ENCODE measurements at regions not wholly inside any gene's neighbourhood (a gene's known extent, or its start where the extent isn't known, plus 50 kb on each side); places are given as distances from the start of the nearest gene placed in this dataset.

GRCh38 chr1:221416142-221416541, 325.7 kb downstream of the DUSP10 start:
- 97% methylated on average over 4 of the region's 4 CpGs for WGBS

GRCh38 chr1:221416723-221417122, 325.2 kb downstream of the DUSP10 start:
- Histone ChIP-seq H3K36me3 (ENCODE audit: control insufficient read depth in 2 of 2, insufficient read depth in 2 of 2, low read length in 1 of 2) (no peaks in the 10 kb centered on the region), H3K4me1 (ENCODE audit: control insufficient read depth in 2 of 2, insufficient read depth in 2 of 2, low read length in 2 of 2) (no peaks in the 10 kb centered on the region), H3K9me3 (ENCODE audit: control insufficient read depth in 2 of 2, insufficient read depth in 1 of 2, low read length in 1 of 2) (no peaks in the 10 kb centered on the region), H3K4me3 (ENCODE audit: low read length in 2 of 2) (no peak overlapping the region), H3K27ac (ENCODE audit: low read depth in 1 of 2, low read length in 1 of 2) (no peak overlapping the region), H3K27me3 (ENCODE audit: control insufficient read depth in 2 of 2, insufficient read depth in 1 of 2, low read length in 1 of 2) (no peaks in the 10 kb centered on the region)
- no peak for DNase-seq (ENCODE audit: low read depth in 6 of 9, low spot score in 9 of 9)

More at GRCh38 chr1:221416142-221416541, 325.7 kb downstream of the DUSP10 start:
- H3K4me3 ChIP-seq (ENCODE audit: low read length in 2 of 2) = no peak overlapping the region
- no peaks in the 10 kb centered on the region for H3K27me3 ChIP-seq (ENCODE audit: control insufficient read depth in 2 of 2, insufficient read depth in 1 of 2, low read length in 1 of 2)
- no peak overlapping the region for H3K27ac ChIP-seq (ENCODE audit: low read depth in 1 of 2, low read length in 1 of 2)
- no peaks in the 10 kb centered on the region for H3K36me3 ChIP-seq (ENCODE audit: control insufficient read depth in 2 of 2, insufficient read depth in 2 of 2, low read length in 1 of 2)
- H3K9me3 ChIP-seq (ENCODE audit: control insufficient read depth in 2 of 2, insufficient read depth in 1 of 2, low read length in 1 of 2) = no peaks in the 10 kb centered on the region
- H3K4me1 ChIP-seq (ENCODE audit: control insufficient read depth in 2 of 2, insufficient read depth in 2 of 2, low read length in 2 of 2) = no peaks in the 10 kb centered on the region
- no peak for DNase-seq (ENCODE audit: low read depth in 6 of 9, low spot score in 9 of 9)

- Histone ChIP-seq H3K4me3 (ENCODE audit: low read length in 2 of 2) (no peak overlapping the region), H3K36me3 (ENCODE audit: control insufficient read depth in 2 of 2, insufficient read depth in 2 of 2, low read length in 1 of 2) (no peaks in the 10 kb centered on the region), H3K27ac (ENCODE audit: low read depth in 1 of 2, low read length in 1 of 2) (no peak overlapping the region), H3K4me1 (ENCODE audit: control insufficient read depth in 2 of 2, insufficient read depth in 2 of 2, low read length in 2 of 2) (no peaks in the 10 kb centered on the region), H3K27me3 (ENCODE audit: control insufficient read depth in 2 of 2, insufficient read depth in 1 of 2, low read length in 1 of 2) (no peaks in the 10 kb centered on the region), H3K9me3 (ENCODE audit: control insufficient read depth in 2 of 2, insufficient read depth in 1 of 2, low read length in 1 of 2) (no peaks in the 10 kb centered on the region)
- 93% methylated on average over 1 of the region's 1 CpG for WGBS
- DNase-seq (ENCODE audit: low read depth in 6 of 9, low spot score in 9 of 9) = no peak
Measured at GRCh38 chr1:221418346-221418745, 323.5 kb downstream of the DUSP10 start.

DNA sequence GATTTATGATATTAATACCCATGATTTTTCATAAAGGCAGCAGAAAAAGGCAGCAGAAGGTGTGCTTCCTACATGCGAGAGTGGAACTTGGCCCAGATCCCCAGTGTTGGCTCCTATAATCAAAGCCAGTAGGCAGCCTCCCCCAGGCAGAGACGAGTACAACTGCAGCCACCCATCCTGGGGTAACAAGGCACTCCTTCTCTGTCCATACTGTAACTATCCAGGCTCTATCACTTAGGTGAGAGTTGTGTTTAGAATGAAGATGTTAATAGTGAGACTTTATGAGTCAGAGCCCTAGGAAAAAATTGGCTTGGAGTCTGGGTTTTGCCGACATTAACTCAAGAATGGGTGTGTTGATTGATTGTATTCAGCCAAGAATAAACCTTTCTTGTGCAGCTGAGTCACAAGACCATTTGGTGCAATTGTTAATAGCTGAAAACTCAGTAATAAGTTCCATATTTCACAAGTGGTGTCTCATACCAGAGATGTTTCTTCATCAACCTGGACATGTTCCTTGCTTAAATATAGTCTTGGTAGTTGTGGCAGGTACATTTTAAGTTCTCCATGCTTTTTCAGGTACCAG, 322.3 kb downstream of the DUSP10 start:
- WGBS = 96% methylated on average over 3 of the region's 3 CpGs
- Histone ChIP-seq H3K4me1 (ENCODE audit: control insufficient read depth in 2 of 2, insufficient read depth in 2 of 2, low read length in 2 of 2) (no peaks in the 10 kb centered on the region), H3K27ac (ENCODE audit: low read depth in 1 of 2, low read length in 1 of 2) (no peak overlapping the region)

DNA sequence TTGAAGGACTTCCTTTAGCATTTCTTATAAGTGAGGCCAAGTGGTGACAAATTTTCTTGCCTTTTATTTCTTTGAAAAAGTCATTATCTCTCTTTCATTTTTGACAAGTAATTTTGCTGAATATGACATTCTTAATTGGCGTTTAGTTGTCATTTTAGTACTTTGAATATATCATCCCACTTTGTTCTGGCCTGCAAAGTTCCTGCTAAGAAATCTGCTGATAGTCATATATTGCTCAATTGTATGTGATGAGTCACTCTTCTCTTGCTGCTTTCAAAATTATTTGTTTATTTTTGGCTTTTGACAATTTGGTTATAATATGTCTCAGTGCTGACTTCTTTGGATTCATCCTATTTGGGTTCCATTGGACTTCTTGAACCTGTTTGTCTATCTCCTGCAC, 312.6 kb downstream of the DUSP10 start:
- DNase-seq (ENCODE audit: low read depth in 6 of 9, low spot score in 9 of 9) = no peak
- Histone ChIP-seq H3K27me3 (ENCODE audit: control insufficient read depth in 2 of 2, insufficient read depth in 1 of 2, low read length in 1 of 2) (no peaks in the 10 kb centered on the region), H3K4me3 (ENCODE audit: low read length in 2 of 2) (no peak overlapping the region), H3K9me3 (ENCODE audit: control insufficient read depth in 2 of 2, insufficient read depth in 1 of 2, low read length in 1 of 2) (no peaks in the 10 kb centered on the region), H3K27ac (ENCODE audit: low read depth in 1 of 2, low read length in 1 of 2) (no peak overlapping the region), H3K4me1 (ENCODE audit: control insufficient read depth in 2 of 2, insufficient read depth in 2 of 2, low read length in 2 of 2) (no peaks in the 10 kb centered on the region), H3K36me3 (ENCODE audit: control insufficient read depth in 2 of 2, insufficient read depth in 2 of 2, low read length in 1 of 2) (no peaks in the 10 kb centered on the region)
- 53% methylated on average over 1 of the region's 1 CpG for WGBS

More for the DNA sequence above, 322.3 kb downstream of the DUSP10 start:
- DNase-seq (ENCODE audit: low read depth in 6 of 9, low spot score in 9 of 9) = no peak
- no peaks in the 10 kb centered on the region for H3K9me3 ChIP-seq (ENCODE audit: control insufficient read depth in 2 of 2, insufficient read depth in 1 of 2, low read length in 1 of 2)
- no peaks in the 10 kb centered on the region for H3K27me3 ChIP-seq (ENCODE audit: control insufficient read depth in 2 of 2, insufficient read depth in 1 of 2, low read length in 1 of 2)
- H3K4me3 ChIP-seq (ENCODE audit: low read length in 2 of 2) = no peak overlapping the region
- H3K36me3 ChIP-seq (ENCODE audit: control insufficient read depth in 2 of 2, insufficient read depth in 2 of 2, low read length in 1 of 2) = no peaks in the 10 kb centered on the region

DNA sequence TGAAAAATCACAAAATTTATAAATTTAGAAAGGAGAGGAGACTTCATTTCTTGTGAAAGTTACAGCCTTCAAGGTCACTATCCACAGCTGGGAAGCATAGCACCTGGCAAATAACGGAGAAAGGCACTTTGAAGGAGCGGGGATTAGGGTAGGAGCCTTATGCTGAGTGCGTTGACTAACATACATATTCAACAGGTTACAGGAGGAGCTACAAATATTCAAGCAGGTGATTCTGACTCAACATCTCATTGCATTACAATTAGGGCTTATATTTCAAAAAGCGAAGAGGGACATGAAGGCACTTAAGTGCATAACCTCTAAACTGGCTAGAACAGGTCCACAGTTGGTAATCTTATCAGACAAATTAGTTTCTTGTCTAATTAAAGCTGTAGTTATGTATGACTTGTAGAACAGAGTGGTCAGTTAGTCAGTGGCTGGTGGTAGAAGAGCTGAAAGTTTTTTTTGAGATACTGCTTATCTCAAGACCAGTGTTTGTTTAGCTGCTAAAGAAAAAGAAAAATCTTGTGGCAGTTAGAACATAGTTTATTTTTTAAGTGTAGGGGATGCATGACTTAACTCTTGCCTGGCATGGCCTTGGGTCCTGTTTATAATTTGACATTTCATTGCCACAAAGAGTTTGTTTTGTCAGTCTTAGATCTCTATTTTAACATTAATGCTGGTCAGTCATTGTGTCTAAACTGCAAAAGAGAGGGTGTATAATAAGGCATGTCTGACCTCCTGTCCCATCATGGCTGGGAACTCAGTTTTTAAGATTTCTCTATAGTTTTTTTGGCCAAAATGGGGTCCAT, 311.5 kb downstream of the DUSP10 start:
- Histone ChIP-seq H3K27ac (ENCODE audit: low read depth in 1 of 2, low read length in 1 of 2) (no peak overlapping the region), H3K4me3 (ENCODE audit: low read length in 2 of 2) (no peak overlapping the region), H3K4me1 (ENCODE audit: control insufficient read depth in 2 of 2, insufficient read depth in 2 of 2, low read length in 2 of 2) (no peaks in the 10 kb centered on the region), H3K36me3 (ENCODE audit: control insufficient read depth in 2 of 2, insufficient read depth in 2 of 2, low read length in 1 of 2) (no peaks in the 10 kb centered on the region), H3K9me3 (ENCODE audit: control insufficient read depth in 2 of 2, insufficient read depth in 1 of 2, low read length in 1 of 2) (no peaks in the 10 kb centered on the region), H3K27me3 (ENCODE audit: control insufficient read depth in 2 of 2, insufficient read depth in 1 of 2, low read length in 1 of 2) (no peaks in the 10 kb centered on the region)
- WGBS = 96% methylated on average over 4 of the region's 4 CpGs
- DNase-seq (ENCODE audit: low read depth in 6 of 9, low spot score in 9 of 9) = no peak

GRCh38 chr1:221431068-221431651, 310.7 kb downstream of the DUSP10 start:
- H3K27me3 ChIP-seq (ENCODE audit: control insufficient read depth in 2 of 2, insufficient read depth in 1 of 2, low read length in 1 of 2) = no peaks in the 10 kb centered on the region
- H3K4me1 ChIP-seq (ENCODE audit: control insufficient read depth in 2 of 2, insufficient read depth in 2 of 2, low read length in 2 of 2) = no peaks in the 10 kb centered on the region
- 83% methylated on average over 2 of the region's 2 CpGs for WGBS
- no peak overlapping the region for H3K27ac ChIP-seq (ENCODE audit: low read depth in 1 of 2, low read length in 1 of 2)
- no peaks in the 10 kb centered on the region for H3K36me3 ChIP-seq (ENCODE audit: control insufficient read depth in 2 of 2, insufficient read depth in 2 of 2, low read length in 1 of 2)
- no peaks in the 10 kb centered on the region for H3K9me3 ChIP-seq (ENCODE audit: control insufficient read depth in 2 of 2, insufficient read depth in 1 of 2, low read length in 1 of 2)
- H3K4me3 ChIP-seq (ENCODE audit: low read length in 2 of 2) = no peak overlapping the region
- DNase-seq (ENCODE audit: low read depth in 6 of 9, low spot score in 9 of 9) = no peak

- Histone ChIP-seq H3K27me3 (ENCODE audit: control insufficient read depth in 2 of 2, insufficient read depth in 1 of 2, low read length in 1 of 2) (no peaks in the 10 kb centered on the region), H3K9me3 (ENCODE audit: control insufficient read depth in 2 of 2, insufficient read depth in 1 of 2, low read length in 1 of 2) (no peaks in the 10 kb centered on the region), H3K4me1 (ENCODE audit: control insufficient read depth in 2 of 2, insufficient read depth in 2 of 2, low read length in 2 of 2) (no peaks in the 10 kb centered on the region), H3K36me3 (ENCODE audit: control insufficient read depth in 2 of 2, insufficient read depth in 2 of 2, low read length in 1 of 2) (no peaks in the 10 kb centered on the region), H3K27ac (ENCODE audit: low read depth in 1 of 2, low read length in 1 of 2) (no peak overlapping the region), H3K4me3 (ENCODE audit: low read length in 2 of 2) (no peak overlapping the region)
- DNase-seq (ENCODE audit: low read depth in 6 of 9, low spot score in 9 of 9) = no peak
Measured at GRCh38 chr1:221431961-221432360, 309.9 kb downstream of the DUSP10 start.

DNA sequence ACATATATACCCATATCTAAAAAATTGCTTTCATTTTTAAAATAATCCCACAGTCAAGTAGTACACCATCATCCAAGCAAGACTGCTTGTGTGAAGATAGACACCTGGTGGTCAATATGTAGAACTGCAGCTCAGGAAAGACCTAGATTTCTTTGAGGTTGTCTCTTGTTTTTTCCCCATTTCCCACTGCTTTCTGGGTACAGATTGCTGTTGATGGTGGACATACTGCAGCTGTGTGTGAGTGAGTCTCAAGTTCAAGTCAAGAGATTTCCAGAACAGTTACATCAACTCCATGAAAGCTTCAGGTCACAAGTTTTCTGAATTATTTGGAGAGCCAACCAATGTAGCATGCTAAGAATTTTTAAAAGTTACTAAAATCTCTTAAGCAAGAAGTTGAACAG, 306.4 kb downstream of the DUSP10 start:
- no peaks in the 10 kb centered on the region for H3K4me1 ChIP-seq (ENCODE audit: control insufficient read depth in 2 of 2, insufficient read depth in 2 of 2, low read length in 2 of 2)
- no peaks in the 10 kb centered on the region for H3K9me3 ChIP-seq (ENCODE audit: control insufficient read depth in 2 of 2, insufficient read depth in 1 of 2, low read length in 1 of 2)
- H3K27me3 ChIP-seq (ENCODE audit: control insufficient read depth in 2 of 2, insufficient read depth in 1 of 2, low read length in 1 of 2) = no peaks in the 10 kb centered on the region
- H3K36me3 ChIP-seq (ENCODE audit: control insufficient read depth in 2 of 2, insufficient read depth in 2 of 2, low read length in 1 of 2) = no peaks in the 10 kb centered on the region
- no peak overlapping the region for H3K4me3 ChIP-seq (ENCODE audit: low read length in 2 of 2)
- DNase-seq (ENCODE audit: low read depth in 6 of 9, low spot score in 9 of 9) = peak in 7 of 9 donors; percentile 15 to 60 (median 22)
- no peak overlapping the region for H3K27ac ChIP-seq (ENCODE audit: low read depth in 1 of 2, low read length in 1 of 2)
